ENCODE measurements at regions not wholly inside any gene's neighbourhood (a gene's known extent, or its start where the extent isn't known, plus 50 kb on each side); places are given as distances from the start of the nearest gene placed in this dataset.

GRCh38 chr4:144202081-144202480 is 61.6 kb upstream of the GYPA start:
- DNase-seq: no peak

DNA sequence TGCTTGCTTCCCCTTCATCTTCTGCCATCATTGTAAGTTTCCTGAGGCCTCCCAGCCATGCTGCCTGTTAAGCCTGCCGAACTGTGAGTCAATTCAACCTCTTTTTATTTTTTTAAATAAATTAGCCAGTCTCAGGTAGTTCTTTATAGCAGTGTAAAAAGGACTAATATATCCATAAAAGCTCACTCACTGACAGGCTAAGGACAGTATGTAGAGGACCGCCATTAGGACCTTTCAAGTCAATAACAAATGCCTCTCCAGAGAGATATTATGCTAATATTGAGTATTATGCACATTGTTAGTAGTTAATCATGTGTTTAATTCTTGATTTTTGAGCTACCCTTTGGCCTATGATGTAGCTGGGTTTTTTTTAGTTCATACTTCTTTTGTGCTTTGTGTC is 62.6 kb upstream of the GYPA start:
- no peak for DNase-seq

DNA sequence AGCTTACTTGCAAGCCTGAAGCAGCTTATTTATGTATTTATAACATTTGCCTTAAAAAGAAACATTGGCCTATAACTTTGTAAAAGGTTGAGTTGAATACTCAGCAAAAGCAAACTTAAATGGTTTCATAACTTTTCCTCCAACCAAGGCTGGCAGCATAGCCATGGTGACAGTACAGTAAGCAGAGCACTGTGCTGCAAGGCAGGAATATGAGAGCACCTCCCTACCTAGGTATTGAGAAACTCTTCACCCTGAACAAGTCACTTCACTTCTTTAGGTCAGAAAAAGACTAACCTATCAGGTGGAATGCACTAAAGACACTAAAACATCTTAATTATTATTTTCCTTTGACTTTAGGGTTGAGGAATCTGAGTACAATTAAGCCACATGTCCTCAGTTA is 63.9 kb upstream of the GYPA start:
- no peak for DNase-seq

- DNase-seq: no peak
Measured at GRCh38 chr4:144206711-144207110, 66.2 kb upstream of the GYPA start.

- DNase-seq: no peak
Measured at GRCh38 chr4:144208074-144208473, 67.6 kb upstream of the GYPA start.

DNA sequence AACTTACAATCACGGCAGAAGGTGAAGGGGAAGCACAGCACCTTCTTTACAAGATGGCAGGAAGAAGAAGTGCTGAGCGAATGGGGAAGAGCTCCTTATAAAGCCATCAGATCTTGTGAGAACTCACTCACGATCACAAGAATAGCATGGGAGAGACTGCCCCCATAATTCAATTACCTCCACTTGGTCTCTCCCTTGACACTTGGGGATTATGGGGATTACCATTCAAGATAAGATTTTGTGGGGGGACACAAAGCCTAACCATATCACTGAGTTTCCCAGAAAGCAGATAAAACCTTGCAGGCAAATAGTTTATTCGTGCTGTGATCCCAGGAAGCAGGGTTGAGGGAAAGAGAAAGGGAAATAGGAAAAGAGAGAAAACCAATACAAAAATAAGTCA is 69.0 kb upstream of the GYPA start:
- DNase-seq: no peak

DNA sequence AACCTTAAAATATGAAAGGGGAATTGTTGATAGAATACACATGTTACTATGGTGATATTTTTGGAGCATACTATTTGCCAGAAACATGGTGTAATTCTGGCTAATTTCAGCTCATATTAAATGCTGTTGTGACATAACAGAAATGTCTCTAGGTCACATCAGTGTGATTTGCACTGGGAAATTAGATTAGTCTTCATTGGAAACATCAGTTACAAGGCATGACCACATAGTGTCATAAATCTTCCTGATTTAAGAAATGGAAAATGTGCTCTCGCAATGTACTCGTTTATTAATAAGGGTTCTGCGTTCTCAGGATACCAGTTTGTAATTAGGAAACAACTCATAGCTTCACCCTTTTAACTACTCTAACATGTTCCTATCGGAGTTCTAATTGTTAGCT is 72.9 kb upstream of the GYPA start:
- no peak for DNase-seq

DNA sequence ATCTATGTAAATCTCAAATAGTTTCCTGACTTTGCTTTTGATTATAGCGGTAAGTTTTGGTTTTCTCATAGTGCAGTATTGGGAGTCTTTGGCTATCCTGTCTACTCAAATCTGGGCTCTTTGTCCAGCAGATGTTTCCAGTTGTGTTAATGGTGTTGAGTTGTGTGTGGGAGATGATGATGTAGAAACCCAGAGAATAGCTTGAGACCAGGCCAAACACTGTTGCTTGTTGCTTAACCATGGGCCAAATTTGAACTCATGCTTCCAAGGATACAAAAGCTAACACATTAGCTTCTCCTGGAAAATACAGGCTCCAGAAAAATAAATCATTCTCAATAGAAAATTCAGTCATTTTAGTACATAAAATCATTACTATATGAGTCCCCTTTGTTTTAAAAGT is 82.6 kb upstream of the GYPA start:
- no peak for DNase-seq

DNA sequence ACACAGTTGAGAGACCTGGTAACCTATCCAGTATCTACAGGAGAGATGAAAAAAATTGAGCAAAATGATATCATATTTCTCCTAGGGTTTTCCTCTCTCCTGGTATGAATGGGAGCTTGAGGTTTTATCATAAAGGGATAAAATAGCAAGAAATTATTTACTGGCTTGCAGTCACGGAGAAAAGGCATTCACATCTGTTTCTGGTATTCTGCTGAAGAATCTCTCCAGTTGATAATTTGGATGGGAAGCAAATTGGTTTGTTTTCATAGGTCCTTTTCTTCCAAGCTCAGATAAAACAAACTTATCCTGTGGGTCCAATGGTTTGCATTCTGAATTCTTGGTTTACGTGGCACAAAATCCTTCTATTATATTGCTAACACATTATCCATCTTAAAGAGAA is 83.1 kb upstream of the GYPA start:
- no peak for DNase-seq

GRCh38 chr4:144259285-144259684 is 118.8 kb upstream of the GYPA start:
- DNase-seq: no peak

GRCh38 chr4:144267084-144267483 is 126.6 kb upstream of the GYPA start:
- DNase-seq: no peak

DNA sequence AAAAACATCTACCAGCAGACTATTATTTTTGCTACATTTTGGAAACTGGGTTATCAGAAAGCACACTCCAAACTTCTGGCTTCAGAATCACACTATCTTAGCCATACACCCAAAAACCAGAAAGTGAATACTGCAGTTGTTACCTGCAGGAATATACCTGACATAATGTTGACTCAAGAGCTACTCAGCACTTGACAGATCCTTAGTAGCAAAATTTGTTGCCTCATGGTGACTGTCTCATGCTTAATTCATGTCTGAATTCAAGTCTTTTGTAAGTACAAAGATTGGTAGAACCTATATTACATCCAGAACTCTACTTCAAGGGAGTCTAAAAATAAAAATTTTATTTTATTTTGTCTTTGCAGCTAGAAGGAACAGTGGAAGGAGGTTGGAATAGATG is 140.2 kb upstream of the GYPA start:
- DNase-seq: no peak

- no peak for DNase-seq
Measured at GRCh38 chr4:144283526-144283925, 143.0 kb upstream of the GYPA start.

GRCh38 chr4:144284026-144284425 is 143.5 kb upstream of the GYPA start:
- no peak for DNase-seq

DNA sequence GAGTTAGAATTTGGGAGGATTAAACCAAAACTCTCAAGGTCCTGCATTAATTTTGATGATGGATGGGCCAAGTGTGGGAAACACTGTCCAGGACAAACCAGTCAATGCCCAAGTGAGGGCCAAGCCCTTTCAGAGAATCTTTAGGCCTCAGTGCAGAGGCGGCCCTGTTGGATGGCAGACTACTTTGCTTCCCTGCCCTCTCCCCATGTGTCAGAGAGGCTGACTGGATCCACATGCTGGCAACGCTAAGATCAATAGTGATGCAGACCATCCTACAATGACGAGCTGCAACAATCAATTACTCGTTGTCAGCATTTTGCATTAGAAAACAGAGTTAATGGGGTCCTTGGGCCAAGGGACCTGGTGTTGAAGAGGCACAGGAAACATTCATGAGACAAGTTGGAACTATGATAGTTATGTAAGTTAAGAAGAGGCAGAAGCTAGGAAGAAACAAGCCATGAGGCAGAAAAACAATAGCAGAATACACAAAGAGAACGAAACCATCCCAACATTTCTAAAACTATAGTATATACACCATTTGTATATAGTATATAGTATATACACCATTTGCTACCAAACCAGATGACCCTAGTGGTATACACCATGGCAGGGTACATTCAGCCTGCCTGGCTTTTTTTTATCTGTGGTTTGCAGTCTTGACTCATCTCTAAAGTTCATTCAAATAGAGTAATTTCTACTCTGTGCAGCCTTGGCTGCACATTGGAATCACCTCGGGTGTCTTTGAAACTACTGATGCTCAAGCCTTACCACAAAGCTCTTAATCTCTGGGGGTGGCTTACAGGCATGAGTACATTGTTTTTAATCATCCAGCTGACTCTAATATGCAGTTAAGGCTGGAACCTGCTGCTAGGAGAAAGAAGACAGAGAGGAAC is 147.7 kb upstream of the GYPA start:
- no peak for DNase-seq

- DNase-seq: no peak
Measured at GRCh38 chr4:144289667-144290428, 149.3 kb upstream of the GYPA start.

GRCh38 chr4:144291164-144291563 is 150.6 kb upstream of the GYPA start:
- DNase-seq: no peak

- no peak for DNase-seq
Measured at GRCh38 chr4:144294211-144294610, 153.7 kb upstream of the GYPA start.

GRCh38 chr4:144295286-144295995 is 154.9 kb upstream of the GYPA start:
- DNase-seq: no peak

DNA sequence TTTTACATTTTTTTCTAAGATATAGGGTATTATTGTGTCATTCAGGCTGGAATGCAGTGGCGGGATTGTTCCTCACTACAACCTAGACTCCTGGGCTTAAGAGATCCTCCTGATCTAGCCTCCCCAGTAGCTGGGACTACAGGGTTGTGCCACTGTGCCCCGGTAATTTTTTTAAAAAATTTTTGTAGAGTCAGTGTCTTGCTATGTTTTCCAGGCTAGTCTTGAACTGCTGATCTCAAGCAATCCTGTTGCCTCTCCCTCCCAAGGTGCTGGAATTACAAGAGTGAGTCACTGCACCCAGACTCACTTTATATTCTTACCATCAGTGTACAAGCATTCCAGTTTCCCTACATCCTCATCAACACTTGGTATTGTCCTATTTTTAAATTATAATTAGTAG is 156.4 kb upstream of the GYPA start:
- no peak for DNase-seq

DNA sequence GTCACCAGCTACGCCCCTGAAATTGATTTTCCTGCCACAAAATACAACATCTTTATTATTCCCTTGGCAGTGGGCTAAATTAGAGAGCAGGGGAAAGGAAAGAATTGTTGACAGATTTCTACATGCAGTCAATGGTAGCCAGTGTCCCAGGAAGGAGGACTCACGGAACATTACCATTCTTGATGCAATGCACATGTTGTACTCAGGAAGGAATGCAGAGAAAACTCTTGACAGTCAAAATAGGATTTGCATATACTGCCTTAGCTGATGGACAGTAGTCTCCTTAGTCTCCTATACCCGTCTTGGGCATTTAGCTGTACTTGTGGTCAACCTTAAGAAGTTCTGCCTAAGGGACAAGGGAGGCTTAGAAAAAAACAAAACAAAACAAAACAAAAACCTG is 158.0 kb upstream of the GYPA start:
- DNase-seq: no peak

DNA sequence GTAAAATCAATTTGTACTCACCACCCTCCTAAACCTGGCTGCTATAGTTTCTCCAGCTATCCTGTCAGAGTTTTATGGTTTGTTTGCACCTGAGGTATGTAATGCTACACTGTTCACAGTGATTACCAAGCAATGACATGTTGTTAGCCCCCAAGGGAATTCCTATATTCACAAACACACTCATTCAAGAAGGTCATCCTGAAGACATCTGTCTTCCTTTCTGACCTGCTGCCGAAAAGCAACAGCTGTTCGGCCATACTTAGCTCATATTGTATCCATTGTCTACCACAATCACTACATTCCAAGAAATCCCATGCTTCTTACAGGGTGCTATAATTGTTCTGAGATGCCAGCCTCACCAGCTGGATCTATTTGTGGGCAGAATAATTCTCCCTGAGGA is 160.1 kb upstream of the GYPA start:
- DNase-seq: no peak

DNA sequence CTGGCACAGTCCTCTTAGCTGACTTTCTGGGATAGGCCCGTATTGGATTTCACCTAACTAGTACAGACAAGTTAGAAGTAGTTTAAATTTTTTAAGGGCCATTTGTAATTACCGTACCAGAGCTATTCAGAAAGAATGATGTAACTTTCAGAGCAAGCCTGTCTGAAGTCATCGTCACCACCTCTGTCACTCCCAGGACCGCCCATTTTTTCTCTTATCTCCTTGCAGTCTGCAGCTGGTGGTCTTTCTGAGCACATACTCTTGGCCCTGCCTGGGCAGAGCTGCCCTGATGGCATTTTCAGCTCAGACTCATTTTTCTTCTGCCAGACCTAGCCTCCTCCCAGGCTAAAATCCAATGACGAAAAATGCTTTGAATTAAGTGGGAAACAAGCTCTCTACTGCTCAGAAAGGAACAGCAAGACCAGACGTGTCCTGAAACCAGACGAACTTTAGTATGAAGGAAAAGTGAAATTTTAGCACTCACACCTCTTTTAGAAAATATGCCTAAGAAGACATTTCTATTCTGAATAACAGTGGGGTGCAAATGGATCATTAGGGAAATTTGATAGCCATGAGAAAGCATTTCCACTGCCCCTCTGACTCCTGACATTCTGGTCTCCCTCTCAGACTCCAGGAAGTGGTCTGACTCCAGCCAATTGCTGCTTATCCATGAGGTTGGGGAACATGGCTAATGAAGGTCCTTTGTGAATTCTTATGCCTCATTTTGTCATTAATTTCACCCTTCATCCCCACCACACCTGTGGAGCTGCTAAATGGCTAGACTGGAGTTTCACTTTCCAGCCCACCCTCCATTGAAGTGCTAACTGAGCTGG is 162.4 kb upstream of the GYPA start:
- DNase-seq: no peak

Measured in NCI-H2029 (cell line).